ENCODE measurements at regions not wholly inside any gene's neighbourhood (a gene's known extent, or its start where the extent isn't known, plus 50 kb on each side); places are given as distances from the start of the nearest gene placed in this dataset.

DNA sequence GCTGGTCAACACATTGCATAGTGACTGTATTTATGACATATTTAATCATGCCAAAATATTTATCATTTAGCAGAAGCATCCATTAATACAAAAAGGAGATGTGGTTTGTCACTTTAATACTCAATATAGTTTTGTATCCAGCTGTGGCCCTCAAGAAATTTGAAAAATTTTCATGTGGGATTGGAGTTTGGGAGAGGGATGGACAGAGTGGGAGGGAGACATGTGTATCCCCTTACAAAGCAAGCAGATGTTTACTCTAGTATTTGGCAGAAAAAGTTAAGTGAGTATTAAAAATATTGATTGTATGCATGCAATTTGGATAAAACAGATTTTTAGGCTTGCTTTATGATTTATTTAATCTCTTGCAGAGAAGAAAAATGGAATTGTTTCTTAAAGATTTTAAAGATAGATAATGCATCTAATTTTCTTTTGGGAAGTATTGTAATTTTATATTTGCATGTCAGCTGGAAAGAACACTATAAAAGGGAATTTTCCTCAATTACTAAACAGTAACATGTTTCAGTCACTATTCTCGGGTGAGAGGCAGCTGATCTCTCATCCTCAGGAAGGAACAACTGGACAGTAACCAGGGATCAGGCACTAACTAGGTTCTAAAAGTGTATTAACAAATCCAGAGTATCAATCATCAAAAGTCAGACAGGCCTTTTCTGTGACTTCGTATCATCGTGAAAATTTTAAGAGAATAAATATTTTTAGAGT is 1184.7 kb upstream of the NXPH2 start:
- TF ChIP-seq L3MBTL2 (conservative IDR thresholded peaks at IDR 0.05) (no peak), ELF4 (IDR thresholded peaks at IDR 0.05) (no peak), BHLHE40 (IDR thresholded peaks at IDR 0.05; ENCODE audit: borderline replicate concordance) (no peak), ARNT (IDR thresholded peaks at IDR 0.05) (no peak), SUZ12 (IDR thresholded peaks at IDR 0.05) (no peak), TARDBP (IDR thresholded peaks at IDR 0.05) (no peak)
- POLR2A ChIA-PET: no interaction called here
- CTCF ChIA-PET: no interaction called here
- DNase-seq (ENCODE audit: extremely low spot score): no peak

DNA sequence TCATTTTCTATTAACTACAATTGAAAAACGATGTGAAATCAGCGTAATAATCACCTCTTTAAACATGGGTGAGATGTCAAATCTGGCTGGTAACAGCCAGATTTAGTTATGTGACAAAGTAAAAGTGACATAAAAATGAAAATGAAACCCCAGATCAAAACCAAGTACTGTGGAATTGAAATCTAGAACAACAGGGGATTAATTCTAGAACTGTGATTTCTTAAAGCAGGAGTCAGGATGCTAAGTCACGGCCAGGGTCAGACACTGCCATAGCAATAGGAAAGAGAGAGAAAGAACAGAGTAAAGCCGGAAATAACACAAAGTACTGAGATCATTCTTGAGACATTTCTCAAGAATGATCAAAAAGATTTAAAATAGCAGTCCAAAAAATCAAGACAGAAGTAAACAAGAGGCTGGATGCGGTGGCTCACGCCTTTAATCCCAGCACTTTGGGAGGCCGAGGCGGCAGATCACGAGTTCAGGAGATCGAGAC is 1183.7 kb upstream of the NXPH2 start:
- ChIA-PET POLR2A (no interaction called here), CTCF (no interaction called here)
- DNase-seq (ENCODE audit: extremely low spot score): no peak
- TF ChIP-seq TARDBP (IDR thresholded peaks at IDR 0.05) (no peak), ZNF384 (IDR thresholded peaks at IDR 0.05) (no peak), BHLHE40 (IDR thresholded peaks at IDR 0.05; ENCODE audit: borderline replicate concordance) (no peak), SP1 (IDR thresholded peaks at IDR 0.05) (no peak), FOXA1 (IDR thresholded peaks at IDR 0.05) (no peak), L3MBTL2 (conservative IDR thresholded peaks at IDR 0.05) (no peak), CTBP1 (IDR thresholded peaks at IDR 0.05; ENCODE audit: borderline replicate concordance) (no peak)

DNA sequence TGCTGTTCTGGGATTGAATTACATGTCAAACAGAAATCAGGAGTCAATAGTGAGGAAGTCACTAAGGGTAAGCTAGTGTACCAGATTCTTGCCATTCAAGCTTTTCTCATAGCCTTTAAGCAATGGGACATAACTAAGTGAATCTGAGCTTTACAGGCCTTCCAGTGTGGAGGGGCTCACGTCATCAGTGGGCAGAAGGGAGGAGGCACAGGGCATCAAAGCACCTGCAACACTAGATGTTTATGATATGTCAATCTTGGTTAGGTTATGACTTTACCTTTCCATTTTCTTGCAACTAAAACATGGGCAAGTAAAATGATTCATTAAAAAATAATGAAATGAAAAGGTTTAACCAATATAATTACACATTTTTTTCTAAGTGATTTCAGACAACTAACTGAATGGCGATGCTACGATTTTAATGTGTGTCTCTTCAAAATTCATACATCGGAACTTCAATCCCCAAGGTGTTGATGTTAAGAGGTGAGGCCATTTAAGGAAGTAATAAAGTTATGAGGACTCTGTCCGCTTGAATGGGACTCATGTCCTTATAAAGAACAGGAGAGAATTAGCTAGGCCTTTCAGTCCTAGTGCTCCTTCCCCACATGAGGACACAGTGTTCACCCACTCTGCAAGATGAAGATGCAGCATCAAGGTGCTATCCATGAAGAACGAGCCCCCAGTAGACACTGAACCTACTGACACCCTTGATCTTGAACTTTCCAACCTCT is 1169.2 kb upstream of the NXPH2 start:
- no peak for DNase-seq (ENCODE audit: extremely low spot score)

DNA sequence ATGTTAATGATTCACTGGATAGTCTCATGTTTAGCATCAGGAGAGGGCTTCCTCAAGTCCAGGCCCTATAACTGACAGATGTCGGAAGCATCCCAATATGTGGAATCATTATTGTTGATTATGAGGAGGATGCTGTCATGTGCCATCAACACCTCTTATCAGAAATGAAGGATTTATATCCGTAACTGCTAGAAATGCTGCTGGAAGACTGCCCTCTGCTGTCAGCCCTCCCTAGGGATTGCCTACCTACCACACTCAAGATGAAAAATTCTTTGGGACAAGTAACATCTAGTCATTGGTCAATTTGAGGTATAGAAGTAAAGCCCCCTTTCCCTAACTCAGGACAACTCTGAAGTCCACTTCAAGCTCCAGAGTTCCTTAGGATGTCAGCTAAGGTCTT is 1166.5 kb upstream of the NXPH2 start:
- no peak for DNase-seq (ENCODE audit: extremely low spot score)
- POLR2A ChIA-PET: no interaction called here
- CTCF ChIA-PET: interaction anchor here (0.6 kb wide), 1 partner anchor 29 kb away, joined by 3 read pairs; no protein-coding TSS in a partner anchor
- TF ChIP-seq FOXM1 (IDR thresholded peaks at IDR 0.05; ENCODE audit: borderline replicate concordance): no peak
- no peak for TF ChIP-seq TARDBP (IDR thresholded peaks at IDR 0.05)
- no peak for TF ChIP-seq FOXK2 (IDR thresholded peaks at IDR 0.05)
- TF ChIP-seq ARNT (IDR thresholded peaks at IDR 0.05): no peak
- no peak for TF ChIP-seq HDGF (IDR thresholded peaks at IDR 0.05; ENCODE audit: borderline replicate concordance)
- no peak for TF ChIP-seq ELF4 (IDR thresholded peaks at IDR 0.05)
- TF ChIP-seq, protein P1, sequence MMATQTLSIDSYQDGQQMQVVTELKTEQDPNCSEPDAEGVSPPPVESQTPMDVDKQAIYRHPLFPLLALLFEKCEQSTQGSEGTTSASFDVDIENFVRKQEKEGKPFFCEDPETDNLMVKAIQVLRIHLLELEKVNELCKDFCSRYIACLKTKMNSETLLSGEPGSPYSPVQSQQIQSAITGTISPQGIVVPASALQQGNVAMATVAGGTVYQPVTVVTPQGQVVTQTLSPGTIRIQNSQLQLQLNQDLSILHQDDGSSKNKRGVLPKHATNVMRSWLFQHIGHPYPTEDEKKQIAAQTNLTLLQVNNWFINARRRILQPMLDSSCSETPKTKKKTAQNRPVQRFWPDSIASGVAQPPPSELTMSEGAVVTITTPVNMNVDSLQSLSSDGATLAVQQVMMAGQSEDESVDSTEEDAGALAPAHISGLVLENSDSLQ (IDR thresholded peaks at IDR 0.05): no peak
- no peak for TF ChIP-seq SUZ12 (IDR thresholded peaks at IDR 0.05)
- TF ChIP-seq CTBP1 (IDR thresholded peaks at IDR 0.05; ENCODE audit: borderline replicate concordance): no peak
- no peak for TF ChIP-seq BHLHE40 (IDR thresholded peaks at IDR 0.05; ENCODE audit: borderline replicate concordance)
- TF ChIP-seq SP1 (IDR thresholded peaks at IDR 0.05): no peak
- no peak for TF ChIP-seq NFRKB (IDR thresholded peaks at IDR 0.05)

More for the DNA sequence above, 1169.2 kb upstream of the NXPH2 start:
- CTCF ChIA-PET: no interaction called here
- TF ChIP-seq NFRKB (IDR thresholded peaks at IDR 0.05): no peak
- POLR2A ChIA-PET: no interaction called here

DNA sequence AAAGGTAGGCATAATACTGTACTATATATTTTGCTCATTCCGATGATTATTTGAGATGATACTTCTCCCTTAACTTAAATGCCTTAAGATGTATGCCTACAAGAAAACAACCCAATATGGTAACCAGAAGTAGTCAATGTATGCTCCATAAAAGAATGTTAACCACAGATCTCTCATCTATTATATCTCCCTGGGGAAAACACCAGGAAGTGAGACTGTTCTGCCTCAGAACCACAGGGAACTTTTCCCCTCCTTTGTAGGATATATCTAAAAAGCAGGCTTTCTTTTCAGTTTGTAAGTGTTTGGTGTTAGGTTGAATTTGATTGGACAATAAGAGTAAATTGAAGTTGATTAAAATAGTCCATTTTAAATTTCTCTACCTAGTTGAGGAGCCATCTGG is 1160.5 kb upstream of the NXPH2 start:
- DNase-seq (ENCODE audit: extremely low spot score): no peak
- ChIA-PET POLR2A (no interaction called here), CTCF (no interaction called here)
- TF ChIP-seq ARNT (IDR thresholded peaks at IDR 0.05): no peak

DNA sequence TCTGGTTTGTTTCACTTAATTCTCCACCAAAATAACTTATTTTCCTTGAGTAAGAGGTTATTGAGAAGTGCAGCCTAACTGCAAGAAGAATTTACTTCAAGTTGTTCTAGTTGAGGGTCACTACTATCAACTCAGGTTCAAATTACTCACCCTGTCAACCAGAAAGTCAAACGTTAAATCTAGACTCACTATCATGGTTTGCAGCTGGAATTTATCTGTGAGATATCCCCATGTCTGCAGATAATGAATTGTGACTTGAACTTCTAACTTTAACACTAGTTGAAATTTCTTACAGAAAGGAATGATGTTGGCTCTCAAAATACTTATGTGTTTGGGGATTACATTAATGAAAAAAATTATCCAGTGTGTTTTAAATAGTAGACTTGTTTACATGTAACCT is 1145.7 kb upstream of the NXPH2 start:
- TF ChIP-seq CTBP1 (IDR thresholded peaks at IDR 0.05; ENCODE audit: borderline replicate concordance) (no peak), NFRKB (IDR thresholded peaks at IDR 0.05) (no peak)
- CTCF ChIA-PET: no interaction called here
- POLR2A ChIA-PET: no interaction called here
- DNase-seq (ENCODE audit: extremely low spot score): no peak

DNA sequence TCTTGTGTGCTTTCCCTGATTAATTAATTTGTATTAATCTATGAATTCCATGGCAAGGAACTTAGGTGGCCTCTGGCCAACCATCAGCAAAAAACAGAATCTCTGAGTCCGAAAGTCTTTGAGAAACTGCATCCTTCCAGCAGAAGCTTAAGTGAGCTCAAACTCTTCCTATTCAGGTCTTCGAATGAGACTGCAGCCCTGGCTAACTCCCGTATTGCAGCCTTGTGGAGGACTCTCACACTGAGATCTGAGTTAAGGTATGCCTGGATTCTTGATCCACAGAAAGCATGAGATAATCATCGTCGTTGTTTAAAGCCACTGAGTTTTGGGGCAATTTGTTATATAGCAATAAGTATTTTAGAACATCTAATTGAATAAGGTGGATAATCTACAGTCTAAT is 1143.9 kb upstream of the NXPH2 start:
- POLR2A ChIA-PET: no interaction called here
- CTCF ChIA-PET: no interaction called here
- TF ChIP-seq FOXK2 (IDR thresholded peaks at IDR 0.05): no peak
- TF ChIP-seq HDGF (IDR thresholded peaks at IDR 0.05; ENCODE audit: borderline replicate concordance): no peak
- TF ChIP-seq BHLHE40 (IDR thresholded peaks at IDR 0.05; ENCODE audit: borderline replicate concordance): no peak
- no peak for TF ChIP-seq ARNT (IDR thresholded peaks at IDR 0.05)
- no peak for TF ChIP-seq NFRKB (IDR thresholded peaks at IDR 0.05)
- no peak for TF ChIP-seq SP1 (IDR thresholded peaks at IDR 0.05)

DNA sequence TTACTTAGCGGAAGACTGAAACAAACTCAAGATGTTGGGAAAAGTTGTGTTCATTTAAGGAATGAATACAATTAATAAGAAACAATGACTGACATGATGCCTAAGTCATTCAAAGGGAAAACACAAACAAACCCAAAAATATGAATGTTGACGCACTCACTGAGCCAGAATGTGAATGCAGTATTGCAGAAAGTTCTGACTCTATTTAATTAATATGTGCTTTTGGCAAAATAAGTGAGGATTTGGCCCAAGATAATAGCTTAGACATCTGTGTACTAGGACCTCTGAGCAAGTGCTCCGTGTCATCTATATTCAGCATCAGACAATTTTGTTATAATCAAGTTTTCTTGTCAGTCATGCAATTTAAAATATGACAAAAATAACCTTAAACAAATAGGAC is 1138.8 kb upstream of the NXPH2 start:
- ChIA-PET POLR2A (no interaction called here), CTCF (no interaction called here)
- no peak for DNase-seq (ENCODE audit: extremely low spot score)
- TF ChIP-seq ELF4 (IDR thresholded peaks at IDR 0.05) (no peak), NFRKB (IDR thresholded peaks at IDR 0.05) (no peak), BHLHE40 (IDR thresholded peaks at IDR 0.05; ENCODE audit: borderline replicate concordance) (no peak), L3MBTL2 (conservative IDR thresholded peaks at IDR 0.05) (no peak), SUZ12 (IDR thresholded peaks at IDR 0.05) (no peak), FOXA1 (IDR thresholded peaks at IDR 0.05) (no peak), TARDBP (IDR thresholded peaks at IDR 0.05) (no peak), HDGF (IDR thresholded peaks at IDR 0.05; ENCODE audit: borderline replicate concordance) (no peak), ARNT (IDR thresholded peaks at IDR 0.05) (no peak), LEF1 (IDR thresholded peaks at IDR 0.05; ENCODE audit: borderline replicate concordance) (no peak), FOXK2 (IDR thresholded peaks at IDR 0.05) (no peak), ZNF384 (IDR thresholded peaks at IDR 0.05) (no peak), FOXM1 (IDR thresholded peaks at IDR 0.05; ENCODE audit: borderline replicate concordance) (no peak), SP1 (IDR thresholded peaks at IDR 0.05) (no peak), CTBP1 (IDR thresholded peaks at IDR 0.05; ENCODE audit: borderline replicate concordance) (no peak)
- TF ChIP-seq, protein P1 (IDR thresholded peaks at IDR 0.05): no peak

More for the DNA sequence above, 1143.9 kb upstream of the NXPH2 start:
- no peak for DNase-seq (ENCODE audit: extremely low spot score)
